ENCODE measurements at regions not wholly inside any gene's neighbourhood (a gene's known extent, or its start where the extent isn't known, plus 50 kb on each side); places are given as distances from the start of the nearest gene placed in this dataset.
A peak's percentile ranks its signal among the peaks of the same experiment; 100 is the strongest.

GRCh38 chr7:106177300-106177690 lies 65.2 kb upstream of the SYPL1 start:
- H3K27ac ChIP-seq (ENCODE audit: low read depth, low read length, poor library complexity, severe bottlenecking): no peak overlapping the region
- no peaks in the 10 kb centered on the region for H3K4me1 ChIP-seq (ENCODE audit: insufficient read depth, low read length, poor library complexity, severe bottlenecking)
- H3K9me3 ChIP-seq (ENCODE audit: low read depth, low read length, poor library complexity, severe bottlenecking): no peaks in the 10 kb centered on the region
- H3K4me3 ChIP-seq (ENCODE audit: low read depth, low read length, poor library complexity, severe bottlenecking): no peak overlapping the region
- no peaks in the 10 kb centered on the region for H3K27me3 ChIP-seq (replicated peaks; ENCODE audit: insufficient read depth, low read depth, low read length, poor library complexity)
- TF ChIP-seq EZH2 (IDR thresholded peaks at IDR 0.05; ENCODE audit: borderline replicate concordance, low read depth, low read length, poor library complexity, severe bottlenecking) (no peak), CTCF (conservative IDR thresholded peaks at IDR 0.05; ENCODE audit: low read depth, low read length) (no peak)
- H3K36me3 ChIP-seq (ENCODE audit: insufficient read depth, low read length, poor library complexity, severe bottlenecking): no peaks in the 10 kb centered on the region
- no peak for DNase-seq (ENCODE audit: low spot score)
- POLR2A ChIA-PET (ENCODE audit: low non-redundant PET): no interaction called here
- no TSS peak for BruUV-seq (replicated peaks)
- CTCF ChIA-PET: interaction anchor here (1.0 to 2.8 kb wide), 7 partner anchors 190 to 1697 kb away, joined by 3 to 72 read pairs (median 6); no protein-coding TSS in a partner anchor
- intact Hi-C loops (cut with micrococcal nuclease; ENCODE audit: unreplicated experiment): loop anchor here (5.0 kb wide), 2 partner anchors 190 to 480 kb away; no protein-coding TSS in a partner anchor

- no peaks in the 10 kb centered on the region for H3K4me1 ChIP-seq (ENCODE audit: insufficient read depth, low read length, poor library complexity, severe bottlenecking)
- no peaks in the 10 kb centered on the region for H3K27me3 ChIP-seq (replicated peaks; ENCODE audit: insufficient read depth, low read depth, low read length, poor library complexity)
- H3K4me3 ChIP-seq (ENCODE audit: low read depth, low read length, poor library complexity, severe bottlenecking): no peak overlapping the region
- ChIA-PET CTCF (interaction anchor here (0.5 to 2.8 kb wide), 9 partner anchors 54 to 1698 kb away, joined by 3 to 72 read pairs (median 4); no protein-coding TSS in a partner anchor), POLR2A (ENCODE audit: low non-redundant PET) (no interaction called here)
- no peaks in the 10 kb centered on the region for H3K9me3 ChIP-seq (ENCODE audit: low read depth, low read length, poor library complexity, severe bottlenecking)
- H3K27ac ChIP-seq (ENCODE audit: low read depth, low read length, poor library complexity, severe bottlenecking): no peak overlapping the region
- intact Hi-C loops (cut with micrococcal nuclease; ENCODE audit: unreplicated experiment): loop anchor here (1.0 to 5.0 kb wide), 4 partner anchors 191 to 561 kb away; no protein-coding TSS in a partner anchor
- BruUV-seq (replicated peaks): no TSS peak
- TF ChIP-seq CTCF (conservative IDR thresholded peaks at IDR 0.05; ENCODE audit: low read depth, low read length) (peak; percentile 98), EZH2 (IDR thresholded peaks at IDR 0.05; ENCODE audit: borderline replicate concordance, low read depth, low read length, poor library complexity, severe bottlenecking) (no peak)
- peak; percentile 83 for DNase-seq (ENCODE audit: low spot score)
- no peaks in the 10 kb centered on the region for H3K36me3 ChIP-seq (ENCODE audit: insufficient read depth, low read length, poor library complexity, severe bottlenecking)
Measured at GRCh38 chr7:106176414-106177299, 64.5 kb upstream of the SYPL1 start.

- TF ChIP-seq EZH2 (IDR thresholded peaks at IDR 0.05; ENCODE audit: borderline replicate concordance, low read depth, low read length, poor library complexity, severe bottlenecking): no peak
- H3K9me3 ChIP-seq (ENCODE audit: low read depth, low read length, poor library complexity, severe bottlenecking): no peaks in the 10 kb centered on the region
- H3K27ac ChIP-seq (ENCODE audit: low read depth, low read length, poor library complexity, severe bottlenecking): no peak overlapping the region
- no peaks in the 10 kb centered on the region for H3K27me3 ChIP-seq (replicated peaks; ENCODE audit: insufficient read depth, low read depth, low read length, poor library complexity)
- no peak for DNase-seq (ENCODE audit: low spot score)
- no TSS peak for BruUV-seq (replicated peaks)
- H3K4me3 ChIP-seq (ENCODE audit: low read depth, low read length, poor library complexity, severe bottlenecking): no peak overlapping the region
- no peaks in the 10 kb centered on the region for H3K36me3 ChIP-seq (ENCODE audit: insufficient read depth, low read length, poor library complexity, severe bottlenecking)
- intact Hi-C loops (cut with micrococcal nuclease; ENCODE audit: unreplicated experiment): loop anchor here (5.0 kb wide), 2 partner anchors 192 to 482 kb away; no protein-coding TSS in a partner anchor
- ChIA-PET POLR2A (ENCODE audit: low non-redundant PET) (no interaction called here), CTCF (interaction anchor here (0.6 to 2.8 kb wide), 3 partner anchors 287 to 561 kb away, joined by 8 to 72 read pairs (median 14); no protein-coding TSS in a partner anchor)
- H3K4me1 ChIP-seq (ENCODE audit: insufficient read depth, low read length, poor library complexity, severe bottlenecking): no peaks in the 10 kb centered on the region
Measured at GRCh38 chr7:106175507-106175906, 63.4 kb upstream of the SYPL1 start.
